Omental fat pad (tissue), 3 donors: ENCODE measurements at regions not wholly inside any gene's neighbourhood (a gene's known extent, or its start where the extent isn't known, plus 50 kb on each side); places are given as distances from the start of the nearest gene placed in this dataset.

Experiments
- ATAC-seq: fragments of 150-250 bp; one replicate; pipeline ENCODE4 v1.9.1; 2016; ENCODE audit warnings: mild to moderate bottlenecking, moderate library complexity; ENCODE audit not compliant: low FRiP score
- DNase-seq: peaks from one replicate; pipeline ENCODE4 v3.0.0-alpha.2; 2019; ENCODE audit warnings: low spot score
- CTCF ChIP-seq, 3 donors: fragments of 450-650 bp; IDR thresholded peaks; one replicate each; pipeline ENCODE4 v1.5.1; 2016 to 2017; ENCODE audit warnings: antibody characterized with exemption in 3 of 3, mild to moderate bottlenecking in 3 of 3, moderate library complexity in 2 of 3

- DNase-seq (no peak), ATAC-seq (no peak)
- TF ChIP-seq CTCF (IDR thresholded peaks at IDR 0.05), result no peak
Observed at GRCh38 chr20:50392138-50392866, 117.9 kb upstream of the PTPN1 start.

DNA sequence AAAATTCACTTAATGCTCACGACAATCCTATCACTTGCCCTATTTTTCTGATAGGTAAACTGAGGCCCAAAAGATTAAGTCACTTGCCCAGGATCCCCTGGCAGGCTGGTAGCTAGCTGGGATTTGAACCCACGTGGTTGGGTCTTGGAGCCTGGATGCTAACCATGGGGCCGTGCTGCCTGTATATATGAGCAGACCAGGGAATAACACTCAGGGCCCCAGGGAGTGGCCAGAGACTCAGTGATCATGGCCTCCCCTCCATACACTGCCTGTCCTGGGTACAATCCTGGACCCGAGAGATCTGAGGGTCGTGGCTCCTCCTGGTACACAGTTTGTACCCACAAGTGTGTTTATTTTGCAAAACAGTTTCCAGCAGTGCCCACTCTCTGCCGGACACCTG, 116.9 kb upstream of the PTPN1 start:
- TF ChIP-seq CTCF (IDR thresholded peaks at IDR 0.05), result no peak
- no peak for ATAC-seq
- no peak for DNase-seq

DNA sequence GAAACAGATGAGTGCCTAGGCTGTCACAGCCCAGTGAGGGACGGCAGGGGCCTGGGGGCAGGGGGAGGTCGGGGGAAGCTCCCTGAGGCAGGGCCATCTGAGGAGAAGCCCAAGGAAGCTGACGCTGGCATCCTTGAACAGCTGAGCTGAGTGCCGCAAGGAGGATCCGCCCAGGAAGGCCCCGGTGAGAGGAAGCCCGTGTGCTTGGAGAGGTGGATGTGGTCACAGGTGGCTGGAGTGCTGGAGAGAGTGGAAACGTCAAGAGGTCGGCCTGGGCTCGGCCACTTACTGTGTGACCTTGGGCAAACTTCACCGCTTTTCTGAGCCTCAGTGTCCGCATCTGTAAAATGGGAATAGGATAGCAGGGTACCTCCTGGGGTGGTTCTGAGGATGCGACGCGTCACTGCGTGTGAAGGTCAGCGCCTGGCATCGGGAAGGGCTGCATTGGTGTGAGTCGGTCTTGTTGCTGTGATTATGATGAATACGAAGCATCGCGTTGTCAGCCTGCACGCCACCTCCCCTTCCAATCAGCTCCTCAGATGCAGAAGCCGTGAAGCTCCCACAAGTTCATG, 116.1 kb upstream of the PTPN1 start:
- no peak for TF ChIP-seq CTCF (IDR thresholded peaks at IDR 0.05)
- ATAC-seq, result no peak

DNA sequence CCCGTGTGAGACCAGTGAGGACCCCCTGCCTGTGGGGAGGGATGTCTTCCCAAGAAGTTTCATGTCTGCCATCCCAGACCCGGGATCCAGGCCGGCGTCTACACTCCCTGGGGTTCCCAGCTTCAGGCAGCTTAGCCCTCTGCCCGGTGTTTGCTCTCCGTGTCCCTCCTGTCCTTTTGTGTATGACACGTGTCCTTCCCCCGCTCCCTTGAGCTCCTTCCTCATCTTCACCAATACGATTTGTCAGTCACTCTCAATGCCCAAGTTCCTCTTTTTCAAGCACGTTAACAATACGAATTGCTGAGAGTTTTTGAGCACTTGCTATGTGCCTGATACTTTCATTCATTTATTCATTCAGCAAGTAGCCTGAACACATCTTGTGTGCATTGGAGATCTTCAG, 115.6 kb upstream of the PTPN1 start:
- ATAC-seq, result no peak
- TF ChIP-seq CTCF (IDR thresholded peaks at IDR 0.05), result no peak
- no peak for DNase-seq

More for the DNA sequence above, 116.1 kb upstream of the PTPN1 start:
- no peak for DNase-seq

- TF ChIP-seq CTCF (IDR thresholded peaks at IDR 0.05), result no peak
- ATAC-seq (peak; percentile 73), DNase-seq (no peak)
Observed at GRCh38 chr20:50395251-50395729, 114.9 kb upstream of the PTPN1 start.

GRCh38 chr20:50395914-50396488, 114.2 kb upstream of the PTPN1 start:
- no peak for DNase-seq
- no peak for ATAC-seq
- no peak for TF ChIP-seq CTCF (IDR thresholded peaks at IDR 0.05)
